ENCODE measurements at regions not wholly inside any gene's neighbourhood (a gene's known extent, or its start where the extent isn't known, plus 50 kb on each side); places are given as distances from the start of the nearest gene placed in this dataset.
A peak's percentile ranks its signal among the peaks of the same experiment; 100 is the strongest.

DNA sequence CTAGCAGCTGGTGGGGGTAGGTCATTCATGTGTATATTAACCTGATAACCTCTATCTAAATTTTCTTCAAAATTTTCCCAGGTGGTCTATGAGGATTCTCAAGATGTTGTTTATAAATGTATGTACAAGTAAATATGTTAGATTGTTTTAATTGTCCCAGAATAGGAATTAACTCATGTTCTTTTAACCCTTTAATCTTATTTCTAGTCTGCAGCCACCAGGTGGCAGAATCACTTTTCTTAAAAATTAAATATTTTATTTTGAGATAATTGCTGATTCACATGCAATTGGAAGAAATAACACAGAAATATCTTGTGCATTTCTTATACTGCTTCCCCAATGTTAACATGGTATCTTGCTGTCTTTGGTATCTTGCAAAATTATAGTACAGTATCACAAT lies 589.5 kb downstream of the ARL4A start:
- Histone ChIP-seq H3K27ac (no peak overlapping the region), H3K9me3 (no peaks in the 10 kb centered on the region), H3K4me1 (peaks cover 0 to 4% (median 0%) of the 10 kb centered on the region in 3 donors), H3K36me3 (no peaks in the 10 kb centered on the region), H3K4me3 (no peak overlapping the region), H3K27me3 (peaks cover 0 to 7% (median 0%) of the 10 kb centered on the region in 4 donors)
- TF ChIP-seq, protein P1, sequence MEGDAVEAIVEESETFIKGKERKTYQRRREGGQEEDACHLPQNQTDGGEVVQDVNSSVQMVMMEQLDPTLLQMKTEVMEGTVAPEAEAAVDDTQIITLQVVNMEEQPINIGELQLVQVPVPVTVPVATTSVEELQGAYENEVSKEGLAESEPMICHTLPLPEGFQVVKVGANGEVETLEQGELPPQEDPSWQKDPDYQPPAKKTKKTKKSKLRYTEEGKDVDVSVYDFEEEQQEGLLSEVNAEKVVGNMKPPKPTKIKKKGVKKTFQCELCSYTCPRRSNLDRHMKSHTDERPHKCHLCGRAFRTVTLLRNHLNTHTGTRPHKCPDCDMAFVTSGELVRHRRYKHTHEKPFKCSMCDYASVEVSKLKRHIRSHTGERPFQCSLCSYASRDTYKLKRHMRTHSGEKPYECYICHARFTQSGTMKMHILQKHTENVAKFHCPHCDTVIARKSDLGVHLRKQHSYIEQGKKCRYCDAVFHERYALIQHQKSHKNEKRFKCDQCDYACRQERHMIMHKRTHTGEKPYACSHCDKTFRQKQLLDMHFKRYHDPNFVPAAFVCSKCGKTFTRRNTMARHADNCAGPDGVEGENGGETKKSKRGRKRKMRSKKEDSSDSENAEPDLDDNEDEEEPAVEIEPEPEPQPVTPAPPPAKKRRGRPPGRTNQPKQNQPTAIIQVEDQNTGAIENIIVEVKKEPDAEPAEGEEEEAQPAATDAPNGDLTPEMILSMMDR (IDR thresholded peaks at IDR 0.05) = no peak
- ATAC-seq (no peak), FAIRE-seq (no peak), DNase-seq (no peak)
- intact Hi-C loops (cut with DNase I) = no loop called here

DNA sequence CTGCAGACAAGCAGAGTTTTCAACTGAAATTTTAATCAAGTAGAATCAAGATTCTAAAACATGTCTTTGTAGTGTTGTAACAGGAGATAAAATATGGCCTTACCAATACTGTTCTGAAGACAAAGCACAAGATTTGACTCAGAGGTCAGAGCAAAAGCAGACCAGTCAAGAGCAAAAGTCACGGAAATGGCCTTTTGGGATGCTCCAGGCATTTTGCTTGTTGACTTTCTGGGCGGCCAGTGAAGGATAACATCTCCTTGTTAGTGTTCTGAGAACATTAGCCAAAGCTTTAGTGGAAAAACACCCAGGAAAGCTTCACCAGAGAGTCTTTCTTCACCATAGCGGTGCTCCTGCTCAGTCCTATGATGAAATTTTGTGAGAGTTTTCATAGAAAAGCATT lies 590.6 kb downstream of the ARL4A start:
- intact Hi-C loops (cut with DNase I) = no loop called here
- Histone ChIP-seq H3K4me1 (peaks cover 0 to 4% (median 0%) of the 10 kb centered on the region in 3 donors), H3K36me3 (no peaks in the 10 kb centered on the region), H3K9me3 (no peaks in the 10 kb centered on the region), H3K27ac (no peak overlapping the region), H3K27me3 (peaks cover 0 to 7% (median 0%) of the 10 kb centered on the region in 4 donors), H3K4me3 (no peak overlapping the region)
- DNase-seq (no peak), ATAC-seq (no peak), FAIRE-seq (no peak)
- 19 to 29% methylated on average over 3 of the region's 3 CpGs for WGBS, 2 donors
- TF ChIP-seq, protein P1 (IDR thresholded peaks at IDR 0.05) = no peak

DNA sequence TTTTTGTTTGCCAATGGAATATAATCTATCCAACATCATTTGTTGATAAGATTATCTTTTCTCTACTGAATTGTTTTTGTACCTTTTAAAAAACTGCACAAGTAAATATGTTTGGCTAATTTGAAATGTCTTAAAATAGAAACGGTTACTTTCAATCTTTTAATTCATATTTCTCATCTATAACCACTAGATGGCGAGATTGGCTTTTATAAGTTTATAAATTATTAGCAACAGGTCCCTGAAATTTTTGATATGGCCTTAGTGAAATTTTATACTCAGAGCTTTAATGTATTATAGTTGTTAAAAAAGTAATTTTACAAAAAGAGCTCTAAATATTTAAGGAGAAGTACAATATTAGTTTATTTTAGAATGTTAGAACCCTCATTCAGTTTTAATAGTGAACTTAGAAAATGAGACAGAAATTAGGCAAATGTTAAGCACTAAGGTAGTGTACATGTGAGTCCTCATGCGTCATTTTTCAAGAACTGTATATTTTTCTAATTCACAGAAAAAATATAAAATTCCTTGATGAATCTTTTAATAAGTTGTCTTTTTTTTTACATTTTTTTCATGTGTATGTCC lies 592.5 kb downstream of the ARL4A start:
- WGBS, 2 donors = 25 to 26% methylated on average over 3 of the region's 3 CpGs
- FAIRE-seq = peak; percentile 97

DNA sequence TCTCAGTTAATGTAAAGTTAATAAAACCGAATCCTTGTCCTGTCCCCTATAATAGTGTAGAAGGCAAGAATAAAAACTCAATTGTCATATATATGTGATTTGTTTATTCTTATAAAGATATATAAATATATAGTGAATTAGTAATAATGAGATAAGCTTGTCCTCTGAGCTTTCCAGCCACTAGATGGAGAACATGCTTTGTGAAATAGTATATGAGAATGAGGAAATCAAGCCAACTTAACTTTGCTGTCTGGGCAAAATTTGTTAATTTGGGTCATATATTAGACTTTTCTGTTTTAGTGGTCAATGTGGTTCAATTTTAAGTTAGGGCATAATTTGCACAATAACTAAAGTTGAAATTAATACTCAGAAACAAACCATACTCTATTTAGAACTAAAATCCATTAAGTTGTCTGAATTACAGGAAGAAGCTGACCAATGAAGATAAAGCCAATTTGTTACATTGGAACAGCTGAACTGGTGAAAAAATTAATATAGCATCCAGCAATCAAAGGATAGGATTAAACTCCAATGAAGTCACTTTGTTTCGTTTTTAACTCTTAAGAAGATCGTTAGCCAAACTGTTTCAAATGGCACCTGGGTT lies 595.0 kb downstream of the ARL4A start:
- H3K27me3 ChIP-seq = peaks cover 0 to 4% (median 0%) of the 10 kb centered on the region in 4 donors
- 48 to 50% methylated on average over 3 of the region's 3 CpGs for WGBS, 2 donors
- no peak overlapping the region for H3K4me3 ChIP-seq
- FAIRE-seq (no peak), DNase-seq (no peak), ATAC-seq (peak in 1 of 4 donors; percentile 51)
- no peaks in the 10 kb centered on the region for H3K9me3 ChIP-seq
- TF ChIP-seq, protein P1 (IDR thresholded peaks at IDR 0.05) = peak in 1 of 4 donors; percentile 16
- intact Hi-C loops (cut with DNase I) = loop anchor here in 1 of 3 donors (10.0 kb wide), 1 partner anchor 1402 kb away; no protein-coding TSS in a partner anchor
- no peaks in the 10 kb centered on the region for H3K36me3 ChIP-seq
- no peak overlapping the region for H3K27ac ChIP-seq
- peaks cover 0 to 4% (median 0%) of the 10 kb centered on the region in 3 donors for H3K4me1 ChIP-seq

More for the DNA sequence above, 592.5 kb downstream of the ARL4A start:
- no peak for DNase-seq
- peaks cover 0 to 8% (median 0%) of the 10 kb centered on the region in 4 donors for H3K27me3 ChIP-seq
- H3K27ac ChIP-seq = no peak overlapping the region
- no peak for ATAC-seq
- H3K4me1 ChIP-seq = peaks cover 0 to 4% (median 0%) of the 10 kb centered on the region in 3 donors
- H3K4me3 ChIP-seq = no peak overlapping the region
- TF ChIP-seq, protein P1 (IDR thresholded peaks at IDR 0.05) = peak in 3 of 4 donors; percentile 26 to 28 (median 27)
- H3K9me3 ChIP-seq = no peaks in the 10 kb centered on the region
- no peaks in the 10 kb centered on the region for H3K36me3 ChIP-seq
- intact Hi-C loops (cut with DNase I) = loop anchor here in 1 of 3 donors (10.0 kb wide), 1 partner anchor 1405 kb away; no protein-coding TSS in a partner anchor

DNA sequence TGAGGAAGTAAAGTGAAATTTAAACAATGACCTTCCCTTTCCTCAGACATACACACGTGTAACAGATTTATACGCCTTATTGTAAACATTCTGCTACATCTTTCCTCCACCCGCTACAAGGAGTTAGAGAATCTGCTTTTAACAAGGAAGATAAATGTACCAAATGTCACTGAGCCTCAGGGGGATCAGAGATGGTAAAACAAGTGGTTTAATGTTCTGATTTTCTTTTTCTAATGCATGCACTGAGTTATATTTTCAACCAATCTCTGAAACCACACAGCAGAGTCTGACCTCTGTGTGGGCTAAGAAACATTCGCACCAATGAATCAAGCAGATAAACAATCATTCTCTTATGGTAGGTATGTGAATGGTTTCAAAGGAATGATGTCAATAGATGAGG lies 599.5 kb downstream of the ARL4A start:
- TF ChIP-seq, protein P1 (IDR thresholded peaks at IDR 0.05) = no peak
- Histone ChIP-seq H3K27me3 (peaks cover 0 to 4% (median 0%) of the 10 kb centered on the region in 4 donors), H3K9me3 (no peaks in the 10 kb centered on the region), H3K4me1 (no peaks in the 10 kb centered on the region), H3K36me3 (no peaks in the 10 kb centered on the region), H3K4me3 (no peak overlapping the region), H3K27ac (no peak overlapping the region)
- DNase-seq = no peak
- no peak for ATAC-seq
- intact Hi-C loops (cut with DNase I) = loop anchor here in 1 of 3 donors (10.0 kb wide), 1 partner anchor 1398 kb away; no protein-coding TSS in a partner anchor
- WGBS, 2 donors = 55 to 59% methylated on average over 4 of the region's 4 CpGs
- no peak for FAIRE-seq
